ENCODE measurements at regions not wholly inside any gene's neighbourhood (a gene's known extent, or its start where the extent isn't known, plus 50 kb on each side); places are given as distances from the start of the nearest gene placed in this dataset.

DNA sequence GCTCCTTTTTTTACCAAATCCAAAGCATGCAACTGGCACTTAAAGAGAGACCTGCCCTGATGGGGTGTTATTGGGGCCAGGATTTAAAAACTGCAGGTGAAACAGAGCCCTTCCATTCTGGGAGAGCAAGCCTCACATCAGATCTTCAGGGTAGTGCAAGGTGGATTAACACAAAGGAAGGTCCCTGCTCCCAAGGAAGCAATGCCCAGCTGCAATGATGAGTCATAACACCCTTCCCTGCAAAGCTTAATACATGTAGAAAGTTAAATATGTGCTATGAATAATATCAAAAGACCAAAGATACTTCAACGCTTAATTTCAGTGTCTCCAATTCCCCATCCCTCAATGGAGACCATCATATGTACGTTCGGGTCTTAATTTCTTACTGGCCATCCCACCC lies 508.0 kb downstream of the OMA1 start:
- TF ChIP-seq, protein P1, sequence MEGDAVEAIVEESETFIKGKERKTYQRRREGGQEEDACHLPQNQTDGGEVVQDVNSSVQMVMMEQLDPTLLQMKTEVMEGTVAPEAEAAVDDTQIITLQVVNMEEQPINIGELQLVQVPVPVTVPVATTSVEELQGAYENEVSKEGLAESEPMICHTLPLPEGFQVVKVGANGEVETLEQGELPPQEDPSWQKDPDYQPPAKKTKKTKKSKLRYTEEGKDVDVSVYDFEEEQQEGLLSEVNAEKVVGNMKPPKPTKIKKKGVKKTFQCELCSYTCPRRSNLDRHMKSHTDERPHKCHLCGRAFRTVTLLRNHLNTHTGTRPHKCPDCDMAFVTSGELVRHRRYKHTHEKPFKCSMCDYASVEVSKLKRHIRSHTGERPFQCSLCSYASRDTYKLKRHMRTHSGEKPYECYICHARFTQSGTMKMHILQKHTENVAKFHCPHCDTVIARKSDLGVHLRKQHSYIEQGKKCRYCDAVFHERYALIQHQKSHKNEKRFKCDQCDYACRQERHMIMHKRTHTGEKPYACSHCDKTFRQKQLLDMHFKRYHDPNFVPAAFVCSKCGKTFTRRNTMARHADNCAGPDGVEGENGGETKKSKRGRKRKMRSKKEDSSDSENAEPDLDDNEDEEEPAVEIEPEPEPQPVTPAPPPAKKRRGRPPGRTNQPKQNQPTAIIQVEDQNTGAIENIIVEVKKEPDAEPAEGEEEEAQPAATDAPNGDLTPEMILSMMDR (IDR thresholded peaks at IDR 0.05), result no peak
- TF ChIP-seq EZH2 (IDR thresholded peaks at IDR 0.05) (no peak), EZH2phosphoT487 (IDR thresholded peaks at IDR 0.05) (no peak)

Measured in neural progenitor cell (in vitro differentiated cells).